Hepatic stellate cell (primary cell): ENCODE measurements at regions not wholly inside any gene's neighbourhood (a gene's known extent, or its start where the extent isn't known, plus 50 kb on each side); places are given as distances from the start of the nearest gene placed in this dataset.

Experiments
- DNase-seq: peaks from one replicate; pipeline ENCODE4 v3.0.0; 2011; ENCODE audit warnings: low spot score

DNA sequence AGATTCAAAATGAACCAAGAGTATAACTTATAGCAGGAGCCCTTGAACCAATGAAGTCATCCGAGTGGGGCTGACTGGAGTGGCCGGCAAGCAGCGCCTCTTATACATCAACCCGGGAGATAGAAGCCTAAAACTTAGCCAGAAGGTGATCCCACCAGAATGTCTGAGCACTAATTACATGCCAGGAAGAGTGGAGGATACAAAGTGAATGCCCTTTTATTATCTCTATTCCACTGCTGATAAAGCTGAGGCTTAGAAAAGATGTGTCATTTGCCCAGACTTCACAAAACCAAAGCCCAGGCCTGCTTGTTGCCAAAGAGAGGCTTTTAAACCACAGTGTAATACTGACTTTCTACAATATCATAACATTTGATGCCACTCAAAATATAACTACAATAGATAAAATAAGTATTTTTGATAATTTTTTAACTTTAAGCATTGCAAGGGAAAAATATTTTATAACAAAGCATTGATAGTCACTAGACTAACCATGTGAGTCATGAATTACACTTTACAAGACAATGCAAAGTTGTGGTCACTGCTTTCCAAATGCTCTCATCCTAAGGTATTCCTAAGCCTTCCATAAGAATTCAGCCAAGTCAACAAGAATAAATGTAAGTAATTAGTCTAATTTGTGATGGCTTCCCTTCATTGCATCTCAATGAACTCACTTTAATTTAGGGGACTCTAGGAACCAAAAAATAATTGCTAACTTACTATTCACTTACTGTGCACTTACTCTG, 58.6 kb upstream of the ARID5B start:
- peak; percentile 16 for DNase-seq

DNA sequence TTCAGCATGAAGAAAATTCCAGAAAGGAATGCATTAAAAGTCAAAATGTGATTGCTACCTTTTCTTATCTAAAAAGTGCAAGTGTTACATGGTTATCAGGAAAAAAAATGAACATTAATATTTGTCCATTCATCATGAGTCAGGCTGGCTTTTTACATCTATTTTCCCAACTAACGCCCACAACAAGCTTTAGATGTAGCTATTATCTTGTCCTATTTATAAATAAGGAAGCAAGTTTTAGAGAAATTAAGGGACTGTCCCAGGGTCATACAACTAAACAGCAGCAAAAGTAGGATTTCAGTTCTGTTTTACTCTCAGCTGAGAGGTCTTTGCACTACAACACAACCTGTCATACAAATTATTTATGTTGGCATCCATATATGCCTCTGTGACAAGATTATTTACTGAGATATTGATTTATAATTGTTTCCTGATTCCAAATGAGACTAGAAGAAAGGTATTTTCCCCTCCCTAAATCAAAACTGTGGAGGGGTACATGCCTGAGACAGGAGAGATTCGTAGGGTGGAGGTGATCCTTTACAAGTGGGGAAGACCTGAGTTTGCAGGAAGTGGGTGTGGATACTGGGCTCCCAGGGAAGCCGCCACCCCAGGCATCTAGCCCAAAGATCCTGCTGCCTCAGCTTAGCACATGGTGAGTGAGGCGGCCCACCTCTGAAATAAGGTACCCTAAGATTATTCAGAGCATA, 57.2 kb upstream of the ARID5B start:
- DNase-seq: no peak

DNA sequence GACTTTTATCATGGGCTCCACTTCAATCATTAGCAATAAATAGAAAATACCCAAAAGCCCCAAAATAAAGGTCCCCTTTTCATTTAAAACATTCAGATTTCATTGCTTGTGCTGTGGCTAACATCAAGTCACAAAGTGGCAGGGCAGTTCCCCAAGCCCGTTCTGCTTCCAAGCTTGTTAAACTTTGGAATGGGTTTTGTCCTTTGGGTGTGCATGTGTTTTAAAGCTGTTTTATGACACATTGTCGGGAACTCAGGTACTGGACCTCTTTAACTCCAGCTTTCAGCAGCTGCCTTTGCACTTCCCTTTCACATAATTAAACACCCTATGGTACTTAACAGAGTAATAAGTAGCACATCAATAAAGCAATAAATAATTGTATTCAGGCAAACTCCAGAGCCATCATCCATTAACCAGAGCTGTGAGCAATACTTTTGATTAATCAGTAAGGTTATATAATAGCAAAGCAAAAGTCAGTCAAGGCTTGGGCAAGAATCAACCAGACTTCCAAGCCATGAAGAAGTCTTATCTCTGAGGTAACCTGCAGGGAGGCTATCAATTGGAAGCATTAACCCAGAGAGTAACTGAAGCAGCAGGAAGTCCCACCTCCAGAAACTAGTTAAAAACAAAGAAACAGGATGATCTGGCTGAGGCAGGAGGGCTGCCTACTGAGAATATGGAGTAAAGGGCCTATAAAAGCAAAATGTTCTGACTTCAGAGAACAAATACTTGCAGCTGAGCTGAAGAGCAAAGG, 56.1 kb upstream of the ARID5B start:
- DNase-seq: no peak

DNA sequence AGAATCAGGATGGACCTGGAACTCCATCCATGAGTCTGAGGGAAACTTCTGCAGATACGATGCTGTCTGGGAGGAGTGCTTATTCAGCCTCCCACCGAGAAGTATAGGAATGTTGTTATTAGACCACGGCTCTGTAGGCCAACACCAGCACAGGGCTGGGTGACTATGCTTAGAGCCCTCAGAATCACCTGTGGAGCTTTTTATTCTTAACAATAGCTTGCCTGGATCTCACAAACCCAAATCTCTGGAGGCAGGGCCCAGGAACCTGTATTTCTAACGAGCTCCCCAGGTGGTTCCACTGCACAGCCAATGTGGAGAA, 55.6 kb upstream of the ARID5B start:
- DNase-seq: no peak

DNA sequence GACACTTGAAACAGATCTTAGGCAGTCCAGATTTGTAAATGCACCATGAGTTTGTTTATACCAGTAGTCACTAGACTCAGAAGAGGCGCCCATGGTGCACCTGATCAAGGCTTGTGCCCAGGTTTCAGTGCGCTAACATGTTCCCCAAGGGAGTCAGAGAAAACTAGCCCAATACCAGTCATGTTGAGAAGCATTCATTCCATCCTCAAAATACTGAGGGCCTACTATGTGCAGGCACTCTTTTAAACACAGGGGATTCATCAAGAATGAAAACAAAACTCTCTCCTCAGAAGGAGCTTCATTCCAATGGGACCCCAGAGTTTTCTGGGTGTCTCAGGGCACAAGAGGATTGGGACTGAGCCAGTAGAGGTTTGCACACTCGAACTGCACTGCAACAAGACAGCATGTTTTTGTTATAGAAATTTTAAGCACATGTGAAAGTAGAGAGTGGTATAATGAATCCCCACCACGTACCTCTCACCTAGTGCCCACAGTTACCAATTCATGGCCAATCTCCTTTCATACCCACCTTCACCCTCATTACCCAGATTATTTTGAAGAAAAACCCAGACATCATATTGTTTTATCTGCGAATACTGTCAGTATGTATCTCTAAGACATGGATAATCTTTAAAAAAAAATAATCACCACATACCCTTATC, 55.0 kb upstream of the ARID5B start:
- DNase-seq: no peak

DNA sequence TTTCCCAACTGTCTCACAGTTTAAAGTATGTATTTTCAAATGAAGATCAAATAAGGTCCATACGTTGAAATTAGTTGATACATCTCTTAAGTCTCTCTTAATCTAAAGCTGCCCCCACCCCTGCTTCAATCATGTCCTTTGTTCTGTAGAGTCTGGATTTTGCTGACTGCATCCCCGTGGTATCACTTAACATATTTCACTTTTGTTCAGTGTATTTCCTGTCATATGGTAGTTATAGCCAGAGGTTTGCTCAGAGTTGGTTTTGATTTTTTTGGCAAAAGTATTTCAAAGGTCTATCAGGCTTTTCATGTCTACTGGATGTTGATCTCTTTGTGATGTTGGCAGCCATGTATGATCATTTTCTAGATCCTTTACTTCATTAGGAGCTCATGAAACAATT, 54.4 kb upstream of the ARID5B start:
- no peak for DNase-seq

DNA sequence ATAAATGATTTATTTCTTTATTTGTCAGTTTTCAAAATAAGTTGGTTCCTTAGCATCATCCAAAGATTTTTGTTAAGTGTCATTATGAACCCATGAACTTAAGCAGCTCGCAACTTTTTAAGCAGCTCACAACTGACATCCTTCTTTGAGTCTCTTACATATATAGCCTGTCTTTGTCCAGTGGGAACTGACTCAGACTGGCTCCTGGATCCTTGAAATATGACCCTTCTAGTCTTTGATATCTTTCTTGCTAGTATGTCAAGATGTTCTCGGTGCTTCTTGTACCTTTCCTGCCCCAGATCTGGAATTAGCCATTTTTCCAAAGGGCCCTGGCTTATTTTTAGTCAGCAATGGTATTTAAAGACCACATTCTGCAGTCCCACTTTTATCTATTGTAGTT, 53.9 kb upstream of the ARID5B start:
- no peak for DNase-seq

DNA sequence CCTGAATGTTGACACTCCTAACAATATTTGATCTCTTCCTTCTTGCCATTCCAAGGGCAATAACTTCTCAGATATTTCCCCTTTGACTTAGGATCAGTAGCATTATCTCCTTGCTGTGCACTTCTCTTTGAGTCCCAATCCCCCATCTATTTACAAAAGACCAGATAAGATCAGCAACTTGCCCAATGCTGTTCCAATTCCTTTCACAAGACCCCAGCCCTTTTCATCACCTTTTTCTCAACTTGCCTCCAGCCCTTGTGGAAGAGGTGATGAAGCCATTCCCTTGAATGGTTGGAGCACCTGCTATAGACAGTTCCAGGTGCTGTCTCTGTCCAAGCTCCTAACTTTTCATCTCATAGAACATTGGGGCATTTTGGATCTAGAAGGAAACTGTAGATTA, 51.1 kb upstream of the ARID5B start:
- DNase-seq: no peak
